B cell (primary cell): ENCODE measurements at regions not wholly inside any gene's neighbourhood (a gene's known extent, or its start where the extent isn't known, plus 50 kb on each side); places are given as distances from the start of the nearest gene placed in this dataset.

Experiments used
- ATAC-seq: fragments of 200-7000 bp; cut with Tn5 transposase; one replicate; pipeline ENCODE4 v1.10.0; 2021; ENCODE audit warnings: low read depth, mild to moderate bottlenecking, moderate number of reproducible peaks, moderate library complexity
- CTCF ChIA-PET: fragments of 350-600 bp; sonication (Branson Sonifier 250); formaldehyde crosslinking; loops from one replicate; lab custom pipeline; 2021; ENCODE audit warnings: antibody characterized with exemption, inconsistent platforms; lab: Charles Lee
- POLR2A ChIA-PET: fragments of 350-600 bp; sonication (Branson Sonifier 250); formaldehyde crosslinking; loops from one replicate; lab custom pipeline; 2021; ENCODE audit warnings: antibody characterized with exemption; lab: Charles Lee
- DNase-seq: peaks from one replicate; pipeline ENCODE4 v3.0.0; 2013
- H2AFZ ChIP-seq: 2 replicates; pipeline ENCODE4 v1.6.1; 2012; ENCODE audit warnings: mild to moderate bottlenecking, low read depth, low read length; ENCODE audit not compliant: insufficient read depth, poor library complexity, severe bottlenecking
- H3K27ac ChIP-seq, 2 donors: 1 replicate in 1 of 2; 2 replicates in 1 of 2; pipeline ENCODE4 v1.5.1; 2012 to 2013; ENCODE audit warnings: low read length in 2 of 2, mild to moderate bottlenecking in 2 of 2, moderate library complexity in 1 of 2
- H3K27me3 ChIP-seq, 4 experiments: fragments of 200-600 bp in 1 of 4; sonication (generic) in 1 of 4; replicated peaks in 1 of 4; 1 replicate in 2 of 4; 2 replicates in 2 of 4; pipeline versions ENCODE4 v1.6.1 to v1.7.0; 2013 to 2016; ENCODE audit warnings: low read length in 3 of 4, mild to moderate bottlenecking in 2 of 4, mixed read lengths in 1 of 4, moderate library complexity in 1 of 4; ENCODE audit not compliant: insufficient read depth in 4 of 4, control insufficient read depth in 3 of 4; ENCODE audit errors: control extremely low read depth in 1 of 4
- H3K36me3 ChIP-seq, 2 experiments: replicated peaks in 1 of 2; 1 replicate in 1 of 2; 2 replicates in 1 of 2; pipeline versions ENCODE4 v1.6.1 to v1.7.1; 2013; ENCODE audit warnings: low read length in 1 of 2; ENCODE audit not compliant: insufficient read depth in 2 of 2, control insufficient read depth in 1 of 2; ENCODE audit errors: control extremely low read depth in 1 of 2, extremely low read depth in 1 of 2
- H3K4me1 ChIP-seq, 2 donors: fragments of 200-600 bp in 1 of 2; sonication (generic) in 1 of 2; 1 replicate in 1 of 2; 2 replicates in 1 of 2; pipeline versions ENCODE4 v1.5.1 to v1.6.1; 2013 to 2017; ENCODE audit warnings: low read length in 2 of 2; ENCODE audit not compliant: control insufficient read depth in 2 of 2, insufficient read depth in 2 of 2
- H3K4me2 ChIP-seq: replicated peaks from 2 replicates; pipeline ENCODE3; 2012; ENCODE audit warnings: mild to moderate bottlenecking, low read depth, low read length; ENCODE audit not compliant: poor library complexity, severe bottlenecking
- H3K4me3 ChIP-seq, 5 experiments: fragments of 200-600 bp in 1 of 5; sonication (generic) in 1 of 5; 1 replicate in 3 of 5; 2 replicates in 2 of 5; pipeline versions ENCODE4 v1.5.1 to v1.7.0; 2011 to 2016; ENCODE audit warnings: low read length in 4 of 5, mild to moderate bottlenecking in 4 of 5, low read depth in 2 of 5, control low read depth in 1 of 5, moderate library complexity in 1 of 5; ENCODE audit not compliant: insufficient read depth in 1 of 5; ENCODE audit errors: control extremely low read depth in 1 of 5, extremely low read depth in 1 of 5
- H3K79me2 ChIP-seq: fragments of 200-600 bp; sonication (generic); one replicate; pipeline ENCODE4 v1.6.0; 2016; ENCODE audit warnings: low read length; ENCODE audit not compliant: control insufficient read depth, insufficient read depth
- H3K9ac ChIP-seq: fragments of 200-600 bp; sonication (generic); 2 replicates; pipeline ENCODE4 v1.6.1; 2017; ENCODE audit warnings: mild to moderate bottlenecking, low read length, moderate library complexity
- H3K9me3 ChIP-seq, 3 donors: one replicate each; pipeline versions ENCODE4 v1.6.1 to v1.7.1; 2013; ENCODE audit warnings: low read length in 2 of 3; ENCODE audit not compliant: control insufficient read depth in 2 of 3, insufficient read depth in 1 of 3; ENCODE audit errors: control extremely low read depth in 1 of 3
- H4K20me1 ChIP-seq: 2 replicates; pipeline ENCODE4 v1.6.0; 2012; ENCODE audit warnings: mild to moderate bottlenecking, low read length; ENCODE audit not compliant: insufficient read depth, control insufficient read depth, poor library complexity, severe bottlenecking
- H3K27ac Mint-ChIP-seq: one replicate; pipeline ENCODE4 v1.8.0; 2021; ENCODE audit warnings: mixed read lengths
- H3K27me3 Mint-ChIP-seq: one replicate; pipeline ENCODE4 v1.8.0; 2021; ENCODE audit warnings: mixed read lengths
- H3K4me1 Mint-ChIP-seq: one replicate; pipeline ENCODE4 v1.8.0; 2021; ENCODE audit warnings: mixed read lengths
- H3K4me3 Mint-ChIP-seq: one replicate; pipeline ENCODE4 v1.8.0; 2021; ENCODE audit warnings: mixed read lengths
- H3K9me3 Mint-ChIP-seq: one replicate; pipeline ENCODE4 v1.8.0; 2022; ENCODE audit warnings: mixed read lengths; ENCODE audit not compliant: insufficient read depth
- CTCF ChIP-seq: fragments of 200-600 bp; IDR thresholded peaks from one replicate; pipeline ENCODE4 v1.8.0; 2022; ENCODE audit warnings: antibody characterized with exemption, mild to moderate bottlenecking
- EZH2 ChIP-seq: IDR thresholded peaks from 2 replicates; pipeline ENCODE4 v1.6.1; 2012; ENCODE audit warnings: borderline replicate concordance, low read depth, mild to moderate bottlenecking, moderate library complexity, low read length; ENCODE audit not compliant: insufficient read depth, poor library complexity, severe bottlenecking
- WGBS: methylation state at CpG from one replicate; pipeline ENCODE4 v1.1.5; 2013; ENCODE audit warnings: missing lambda C conversion rate; ENCODE audit not compliant: insufficient coverage; 5-methylcytosine and 5-hydroxymethylcytosine counted together
- intact Hi-C: fragments of 100-400 bp; cut with micrococcal nuclease; formaldehyde crosslinking; loops from one replicate; pipeline ENCODE4 v1.10.0; 2022

GRCh38 chr10:83934641-83935338 lies 204.5 kb upstream of the GHITM start:
- Histone ChIP-seq H3K9me3 (no peaks in the 10 kb centered on the region), H3K4me3 (no peak overlapping the region), H3K27me3 (no peaks in the 10 kb centered on the region), H3K4me1 (no peaks in the 10 kb centered on the region), H3K4me2 (no peak overlapping the region), H3K36me3 (no peaks in the 10 kb centered on the region), H3K9ac (no peak overlapping the region), H4K20me1 (no peaks in the 10 kb centered on the region), H3K27ac (no peak overlapping the region), H2AFZ (no peak overlapping the region), H3K79me2 (no peaks in the 10 kb centered on the region)
- DNase-seq (no peak), ATAC-seq (no peak)
- intact Hi-C loops: no loop called here
- no peaks in the 10 kb centered on the region for H3K9me3 Mint-ChIP-seq
- H3K4me3 Mint-ChIP-seq: no peak overlapping the region
- CTCF ChIA-PET: no interaction called here
- H3K4me1 Mint-ChIP-seq: no peaks in the 10 kb centered on the region
- H3K27ac Mint-ChIP-seq: no peak overlapping the region
- H3K27me3 Mint-ChIP-seq: no peaks in the 10 kb centered on the region
- no peak for TF ChIP-seq CTCF
- TF ChIP-seq EZH2: no peak
- 87% methylated on average over 3 of the region's 5 CpGs for WGBS
- POLR2A ChIA-PET: no interaction called here

GRCh38 chr10:83935339-83935736 lies 204.0 kb upstream of the GHITM start:
- ChIA-PET POLR2A (no interaction called here), CTCF (no interaction called here)
- Histone ChIP-seq H3K4me3 (no peak overlapping the region), H3K36me3 (no peaks in the 10 kb centered on the region), H3K9ac (no peak overlapping the region), H2AFZ (no peak overlapping the region), H3K27me3 (no peaks in the 10 kb centered on the region), H3K9me3 (no peaks in the 10 kb centered on the region), H3K27ac (no peak overlapping the region), H4K20me1 (no peaks in the 10 kb centered on the region), H3K4me2 (no peak overlapping the region), H3K4me1 (no peaks in the 10 kb centered on the region), H3K79me2 (no peaks in the 10 kb centered on the region)
- no peak overlapping the region for H3K27ac Mint-ChIP-seq
- H3K4me3 Mint-ChIP-seq: no peak overlapping the region
- 80% methylated on average over 2 of the region's 3 CpGs for WGBS
- no peak for TF ChIP-seq CTCF
- no peak for TF ChIP-seq EZH2
- no peaks in the 10 kb centered on the region for H3K4me1 Mint-ChIP-seq
- no peak for ATAC-seq
- intact Hi-C loops: no loop called here
- H3K9me3 Mint-ChIP-seq: no peaks in the 10 kb centered on the region
- H3K27me3 Mint-ChIP-seq: no peaks in the 10 kb centered on the region
- no peak for DNase-seq
